Heart left ventricle (tissue), 16 donors: ENCODE measurements at regions not wholly inside any gene's neighbourhood (a gene's known extent, or its start where the extent isn't known, plus 50 kb on each side); places are given as distances from the start of the nearest gene placed in this dataset.
"Not testable (repeated sequence)": the region's sequence is repeated elsewhere in the genome, so short reads cannot be mapped to it uniquely, and the experiment has no call there.

Source experiments
- ATAC-seq, 4 donors: fragments of 200-7000 bp; cut with Tn5 transposase; one replicate each; pipeline ENCODE4 v1.9.1; 2020 to 2022; ENCODE audit warnings: moderate library complexity in 4 of 4, mild to moderate bottlenecking in 3 of 4, moderate number of reproducible peaks in 1 of 4
- DNase-seq, 5 donors: peaks; one replicate each; pipeline ENCODE4 v3.0.0-alpha.2; 2020
- H3K27ac ChIP-seq, 12 donors: fragments of 200-600 bp; sonication (generic) in 4 of 12; one replicate each; pipeline versions ENCODE4 v1.5.0 to v1.8.0; 2016 to 2022; ENCODE audit warnings: mild to moderate bottlenecking in 2 of 12
- H3K27me3 ChIP-seq, 9 donors: fragments of 200-600 bp; sonication (generic) in 2 of 9; one replicate each; pipeline versions ENCODE4 v1.5.1 to v1.8.0; 2016 to 2022; ENCODE audit warnings: mild to moderate bottlenecking in 3 of 9
- H3K36me3 ChIP-seq, 9 donors: fragments of 200-600 bp; sonication (generic) in 2 of 9; one replicate each; pipeline versions ENCODE4 v1.5.0 to v1.8.0; 2018 to 2022; ENCODE audit warnings: mild to moderate bottlenecking in 2 of 9
- H3K4me1 ChIP-seq, 12 donors: fragments of 200-600 bp; sonication (generic) in 4 of 12; one replicate each; pipeline versions ENCODE4 v1.5.0 to v1.8.0; 2016 to 2022; ENCODE audit warnings: mild to moderate bottlenecking in 3 of 12
- H3K4me3 ChIP-seq, 12 donors: fragments of 200-600 bp; sonication (generic) in 4 of 12; one replicate each; pipeline versions ENCODE4 v1.5.0 to v1.8.0; 2017 to 2022; ENCODE audit warnings: mild to moderate bottlenecking in 9 of 12, moderate library complexity in 4 of 12
- H3K9me3 ChIP-seq, 12 donors: fragments of 200-600 bp; sonication (generic) in 4 of 12; one replicate each; pipeline versions ENCODE4 v1.5.0 to v1.8.0; 2016 to 2022; ENCODE audit warnings: mild to moderate bottlenecking in 1 of 12
- WGBS, 4 donors: extraction: QIAGEN DNeasy Blood & Tissue Kit in 2 of 4; methylation state at CpG; one replicate each; pipeline versions ENCODE4 v1.1.5 to v1.1.7; 2013 to 2018; 5-methylcytosine and 5-hydroxymethylcytosine counted together
- intact Hi-C, 10 donors: fragments of 100-400 bp; cut with DNase I; formaldehyde crosslinking; loops; one replicate each; pipeline versions ENCODE4 v1.11.1 to v1.14.2; 2022
- donor health status: ischemic (EF 13 %, LVEDD 7.1; RV severe dilation, severe dysfunction).
- donor health status: healthy with polysubstance abuse.
- donor health status: DM: no; HTN: yes; CAD: no.
- donor health status: DM: no; HTN: no; CAD: no.
- donor health status: ischemic (EF 25% LVEDD 6.9; RV normal size, moderate dysfunction).
- donor health status: ischemic (EF 25% LVEDD 5.7; RV mildly dilated, moderate dysfunction).
- donor health status: healthy.
- donor health status: DM: yes; HTN: yes; CAD: no.
- donor health status: ischemic (EF 35%, LVEDD 5.7; RV mildly dilated, moderate dysfunction).
- donor health status: nonischemic (EF 11% LVEDD 7.7; RV severe dilation, severe dysfunction).
- donor health status: DM: yes; HTN: yes; CAD: no.
- donor health status: PGD.
- donor health status: ischemic (EF 29% LVEDD 5.4; RV normal size, mild dysfunction).
- donor health status: nonischemic (EF 23%, LVEDD 6.1; RV moderate dilation, normal function).

DNA sequence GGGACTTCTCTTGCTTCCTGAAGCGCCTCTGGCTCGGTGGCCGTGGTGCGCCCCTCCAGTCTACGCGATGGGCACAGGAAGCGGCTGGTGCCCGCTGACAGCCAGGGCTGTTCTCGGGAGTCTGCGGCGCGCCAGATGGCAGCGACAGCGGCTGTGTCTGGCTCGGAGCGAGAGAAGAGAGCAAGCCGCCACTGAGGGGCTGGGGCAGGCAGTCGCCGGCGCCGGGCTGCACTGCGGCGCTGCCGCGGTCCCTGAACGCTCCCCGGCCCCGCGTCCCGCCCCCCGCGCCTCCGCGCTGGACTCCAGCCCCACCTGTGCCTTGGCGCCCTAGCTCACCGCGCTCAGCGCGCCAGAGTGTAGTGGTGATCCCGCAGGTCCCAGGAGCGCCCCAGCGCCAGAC, 2994.6 kb downstream of the RPIA start:
- ATAC-seq, H3K36me3 ChIP-seq, H3K9me3 ChIP-seq, H3K4me1 ChIP-seq, H3K27me3 ChIP-seq, H3K27ac ChIP-seq, intact Hi-C loops: not testable (repeated sequence)
- 4 to 9% methylated on average over 30 to 34 of the region's 42 CpGs; no CpG with 5 or more reads in 2 of the 4 donors for WGBS, 4 donors
- DNase-seq: peak in 1 of 5 donors; percentile 6
- H3K4me3 ChIP-seq: peak overlapping the region in 1 of 12 donors; percentile 15
